NCI-H2196 treated with DMSO at 0.1 percent for 48 hours (cell line): ENCODE measurements at regions not wholly inside any gene's neighbourhood (a gene's known extent, or its start where the extent isn't known, plus 50 kb on each side); places are given as distances from the start of the nearest gene placed in this dataset.

ENCODE experiments used
- DNase-seq: peaks from one replicate; lab custom pipeline; 2025; ENCODE audit not compliant: unreplicated experiment; lab: John Stamatoyannopoulos, UW

DNA sequence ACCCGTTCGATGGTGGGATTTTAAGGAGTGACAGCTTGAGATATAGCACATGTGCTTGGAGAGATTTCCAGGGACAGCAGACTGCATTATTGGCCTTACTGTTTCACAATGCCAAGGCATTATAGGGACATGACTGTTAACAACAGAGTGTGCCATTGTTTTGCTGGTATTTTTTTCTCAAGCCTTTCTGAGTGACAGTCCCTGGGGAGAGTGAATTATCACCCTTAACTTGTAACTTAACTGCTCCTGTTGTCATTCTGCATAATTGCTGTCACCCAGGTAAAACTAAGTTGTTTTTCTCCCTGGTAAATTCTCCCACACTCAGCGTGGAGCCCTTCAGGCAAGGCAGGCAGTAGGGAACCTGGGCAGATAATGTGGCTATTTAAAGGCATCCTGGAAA lies 989.2 kb upstream of the LCORL start:
- no peak for DNase-seq

DNA sequence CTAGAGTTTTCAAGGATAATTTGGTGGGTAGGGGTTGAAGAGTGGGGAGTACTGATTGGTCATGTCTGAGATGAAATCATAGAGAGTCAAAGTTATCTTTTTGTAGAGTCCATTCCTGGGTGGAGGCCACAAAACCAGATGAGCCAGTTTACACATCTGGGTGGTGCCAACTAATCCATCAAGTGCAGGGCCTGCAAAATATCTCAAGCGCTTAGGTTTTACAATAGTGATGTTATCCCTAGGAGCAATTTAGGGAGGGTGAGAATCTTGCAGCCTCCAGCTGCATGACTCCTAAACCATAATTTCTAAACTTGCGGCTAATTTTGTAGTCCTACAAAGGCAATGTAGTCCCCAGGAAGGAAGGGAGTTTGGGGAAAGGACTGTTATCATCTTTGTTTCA lies 988.3 kb upstream of the LCORL start:
- DNase-seq = no peak

DNA sequence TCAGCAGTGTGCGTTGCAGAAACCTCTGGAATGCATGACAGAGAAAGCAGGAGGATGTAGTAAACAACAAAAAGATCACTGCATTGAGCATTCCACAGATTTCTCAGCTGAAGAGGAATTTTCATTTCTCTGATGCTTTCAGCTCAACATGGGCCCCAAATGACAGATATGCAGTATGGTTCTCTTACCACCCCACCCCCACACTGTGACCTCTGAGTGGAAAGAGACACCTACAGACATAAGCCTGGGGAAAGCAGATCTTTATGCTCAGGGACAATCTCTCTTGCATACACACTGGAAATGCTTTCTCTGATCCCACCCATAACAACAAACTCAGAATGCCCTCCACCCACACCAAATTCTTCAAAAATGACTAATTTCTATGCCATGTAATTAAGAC lies 983.7 kb upstream of the LCORL start:
- DNase-seq = no peak

DNA sequence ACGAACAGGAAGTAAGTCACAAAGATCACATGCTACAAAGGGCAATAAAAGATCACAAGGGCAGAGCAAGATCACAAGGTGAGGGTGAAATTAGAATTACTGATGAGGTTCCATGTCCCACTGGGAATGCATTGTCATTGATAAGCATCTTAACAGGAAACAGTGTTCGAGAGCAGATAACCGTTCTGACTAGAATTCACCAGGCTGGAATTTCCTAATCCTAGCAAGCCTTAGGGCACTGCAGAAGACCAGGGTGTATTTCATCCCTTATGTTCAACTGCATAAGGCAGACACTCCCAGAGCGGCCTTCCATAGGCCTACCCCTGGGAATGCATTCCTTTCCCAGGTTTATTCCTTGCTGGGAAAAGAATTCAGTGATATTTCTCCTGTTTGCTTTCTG lies 980.6 kb upstream of the LCORL start:
- DNase-seq = no peak

GRCh38 chr4:18999595-18999994 lies 978.0 kb upstream of the LCORL start:
- no peak for DNase-seq

DNA sequence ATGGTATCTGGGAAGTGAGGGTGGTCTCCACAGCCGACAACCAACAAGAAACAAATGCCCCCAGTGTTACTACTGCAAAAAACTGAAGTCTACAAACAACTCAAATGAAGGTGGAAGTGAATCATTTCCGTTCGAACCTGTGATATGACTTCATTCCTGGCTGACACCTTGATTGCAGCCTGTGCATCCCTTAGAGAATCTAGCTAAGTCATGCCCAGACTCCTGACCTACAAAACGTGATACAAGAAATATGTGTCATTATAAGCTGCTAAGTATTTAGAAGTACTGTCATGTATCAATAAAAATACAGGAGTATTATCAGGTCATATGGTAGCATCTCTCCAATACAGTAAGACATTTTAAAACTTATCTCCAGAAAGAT lies 959.7 kb upstream of the LCORL start:
- no peak for DNase-seq

DNA sequence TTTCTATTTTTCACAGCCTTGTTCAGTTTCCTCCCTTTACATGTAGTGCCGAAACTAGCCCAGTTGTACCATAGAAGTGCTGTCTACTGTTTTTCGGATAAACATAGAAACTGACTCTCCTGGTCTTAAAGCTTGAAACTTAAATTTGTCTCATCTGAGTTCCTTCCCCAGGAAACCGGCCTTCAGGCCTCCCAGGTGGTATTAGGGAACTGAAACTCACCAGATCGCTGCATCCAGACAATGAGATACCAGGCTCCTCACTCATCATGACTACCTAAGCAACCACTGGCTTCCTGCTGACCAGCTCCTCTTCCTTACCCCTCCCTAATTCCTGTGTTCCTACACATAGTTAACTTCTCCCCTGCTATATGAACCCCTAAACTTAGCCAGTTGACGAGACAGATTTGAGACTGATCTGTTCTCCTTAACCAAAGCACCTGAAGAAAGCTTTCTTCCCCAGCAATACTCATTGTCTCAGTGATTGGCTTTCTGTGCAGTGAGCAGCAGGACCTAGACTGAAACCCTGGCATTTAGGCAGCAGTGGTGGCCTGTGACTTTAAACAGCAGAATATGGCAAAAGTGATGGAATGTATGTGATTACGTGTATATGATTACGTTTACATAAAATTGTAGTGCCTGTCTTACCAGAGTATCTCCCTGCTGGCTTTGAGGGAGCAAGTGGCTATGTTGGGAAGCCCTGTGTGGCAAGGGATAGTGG lies 959.1 kb upstream of the LCORL start:
- DNase-seq = no peak

GRCh38 chr4:18976884-18977283 lies 955.3 kb upstream of the LCORL start:
- DNase-seq = no peak

DNA sequence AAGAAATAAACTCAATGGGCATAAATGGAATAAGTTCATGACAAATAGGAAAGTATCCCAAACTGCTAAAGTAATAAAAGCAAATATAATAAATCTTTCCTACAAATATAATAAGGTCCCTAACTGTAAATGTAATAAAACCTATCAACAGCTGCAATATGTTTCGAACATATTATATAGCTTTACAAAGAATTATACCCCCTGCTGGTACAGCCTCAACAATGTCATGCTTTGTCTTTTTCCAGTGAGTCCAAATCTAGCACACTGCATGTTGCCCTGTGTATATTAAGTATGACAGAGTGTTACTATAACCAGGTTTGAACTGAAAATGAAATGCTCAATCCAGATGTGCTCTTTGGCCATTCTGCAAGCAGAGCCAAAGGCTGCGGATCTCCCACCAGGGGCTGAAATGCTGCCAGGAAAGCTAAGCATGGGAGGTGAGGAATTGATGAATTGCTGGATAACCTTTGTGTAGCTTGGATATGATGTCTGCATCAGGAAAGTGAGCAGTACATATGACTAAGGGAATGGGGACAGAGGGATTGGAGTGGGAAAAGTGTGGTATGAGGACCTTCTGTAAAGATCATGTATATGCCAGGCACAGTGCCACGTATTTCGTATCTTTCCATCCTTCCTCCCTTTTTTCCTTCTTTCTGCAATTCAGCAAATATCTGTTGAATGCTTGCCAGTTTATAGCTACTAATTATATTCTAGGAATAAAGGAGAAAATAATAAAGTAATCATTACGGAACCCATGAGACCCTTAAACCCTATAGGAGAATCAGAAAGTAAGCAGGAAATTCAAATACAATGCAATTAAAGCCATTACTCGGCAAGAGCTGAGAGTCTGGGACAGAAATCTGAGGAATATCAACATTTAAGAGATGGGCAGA lies 954.6 kb upstream of the LCORL start:
- DNase-seq = no peak

- no peak for DNase-seq
Measured at GRCh38 chr4:18973296-18973695, 951.7 kb upstream of the LCORL start.

GRCh38 chr4:18961879-18962278 lies 940.3 kb upstream of the LCORL start:
- no peak for DNase-seq

- DNase-seq = no peak
Measured at GRCh38 chr4:18961266-18961665, 939.7 kb upstream of the LCORL start.

GRCh38 chr4:18957716-18958115 lies 936.2 kb upstream of the LCORL start:
- no peak for DNase-seq

DNA sequence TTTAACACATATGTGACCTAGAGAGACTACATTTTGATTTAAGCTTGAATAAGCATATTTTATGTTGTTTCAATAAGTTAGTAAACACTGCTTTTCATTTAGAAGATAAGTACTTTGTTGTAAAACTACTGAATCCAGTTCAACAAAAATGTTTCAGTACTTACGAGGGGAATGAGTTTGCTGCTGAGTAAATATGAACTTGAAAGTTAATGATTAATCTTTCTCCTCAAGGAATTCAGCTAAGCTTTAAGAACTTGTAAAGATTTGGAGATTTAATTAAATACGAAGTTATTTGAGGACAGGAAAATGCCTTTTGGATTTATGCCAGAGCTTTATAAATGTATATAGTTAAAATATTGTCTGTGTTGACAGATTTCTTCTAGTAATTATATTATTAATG lies 933.0 kb upstream of the LCORL start:
- DNase-seq = no peak

DNA sequence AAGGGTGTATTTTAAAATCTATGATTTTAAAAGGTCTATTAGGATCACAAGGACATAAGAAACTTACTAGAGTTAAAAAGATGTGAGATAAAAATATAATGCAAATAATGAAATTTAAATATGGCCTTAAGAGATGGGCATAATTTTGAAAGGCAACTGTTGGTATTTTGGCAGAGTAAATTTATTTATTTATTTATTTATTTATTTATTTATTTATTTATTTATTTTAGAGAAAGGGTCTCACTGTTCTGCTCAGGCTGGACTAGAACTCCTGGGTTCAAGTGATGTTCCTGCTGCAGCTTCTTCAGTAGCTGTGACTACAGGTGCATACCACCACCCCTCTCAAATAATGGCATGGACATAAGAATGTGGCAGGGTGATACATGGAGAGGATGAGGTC lies 932.1 kb upstream of the LCORL start:
- DNase-seq = no peak

DNA sequence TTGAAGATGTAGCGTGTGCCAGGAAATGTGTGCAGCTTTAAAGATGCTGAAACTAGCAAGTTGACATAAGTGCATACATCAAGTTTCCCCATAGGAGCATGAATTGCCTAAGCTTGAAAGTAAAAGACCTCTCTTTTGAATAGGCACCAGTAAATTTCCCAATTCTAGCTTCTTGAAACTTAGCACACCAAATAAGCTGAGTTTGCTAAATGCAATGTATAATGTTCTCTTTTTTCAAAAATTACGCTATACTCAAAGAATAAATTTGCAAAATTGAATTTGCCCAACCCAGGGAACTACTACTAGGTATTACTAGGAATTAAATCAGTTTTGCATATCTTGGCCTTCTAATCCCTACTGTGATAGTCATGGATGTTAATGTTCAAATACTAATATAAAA lies 923.9 kb upstream of the LCORL start:
- DNase-seq = no peak

- DNase-seq = no peak
Measured at GRCh38 chr4:18942874-18943273, 921.3 kb upstream of the LCORL start.

- no peak for DNase-seq
Measured at GRCh38 chr4:18938343-18939099, 917.0 kb upstream of the LCORL start.

DNA sequence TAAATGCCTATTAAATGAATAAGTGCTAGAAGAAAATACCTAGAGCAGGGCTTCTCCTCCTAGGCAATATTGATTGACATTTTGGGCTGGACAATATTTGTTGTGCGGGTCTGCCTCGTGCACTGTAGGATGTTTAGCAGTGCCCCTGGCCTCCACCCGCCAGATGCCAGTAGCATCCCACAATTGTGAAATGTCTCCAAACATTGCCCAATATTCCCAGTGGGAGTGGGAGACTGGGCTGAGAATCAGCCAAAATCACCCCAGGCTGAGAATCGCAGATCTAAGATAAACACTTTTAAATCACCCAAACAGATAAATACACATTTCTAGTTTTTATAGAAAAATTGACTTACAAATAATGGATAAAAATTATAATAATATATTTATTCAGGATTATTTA lies 916.2 kb upstream of the LCORL start:
- DNase-seq = no peak

DNA sequence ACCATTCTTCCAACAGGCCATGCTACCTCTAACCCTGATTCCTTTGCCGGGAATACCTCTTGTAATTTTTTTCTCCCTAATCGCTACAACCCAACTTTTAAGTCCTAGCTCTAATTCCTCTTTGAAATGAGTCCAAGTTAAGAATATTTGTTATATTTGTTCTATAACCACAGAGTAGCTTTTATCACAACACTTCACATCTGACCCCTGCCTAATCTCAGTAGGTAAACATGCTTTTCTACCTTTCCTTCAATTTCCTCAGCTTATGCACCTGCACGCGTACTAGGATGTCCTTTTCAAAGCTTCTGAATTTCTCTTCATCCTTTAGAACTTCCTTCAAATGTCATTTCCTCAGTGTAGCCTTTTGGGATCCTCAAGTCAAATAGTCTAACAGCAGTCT lies 915.5 kb upstream of the LCORL start:
- no peak for DNase-seq

GRCh38 chr4:18935659-18936345 lies 914.2 kb upstream of the LCORL start:
- no peak for DNase-seq
